ENCODE measurements at regions not wholly inside any gene's neighbourhood (a gene's known extent, or its start where the extent isn't known, plus 50 kb on each side); places are given as distances from the start of the nearest gene placed in this dataset.

- H3K4me3 Mint-ChIP-seq: no peak overlapping the region
- H3K9me3 Mint-ChIP-seq: peaks cover 2% of the 10 kb centered on the region
- Histone ChIP-seq H4K20me1 (ENCODE audit: low read depth) (no peaks in the 10 kb centered on the region), H3K9ac (no peak overlapping the region), H3F3A (ENCODE audit: low read depth) (no peaks in the 10 kb centered on the region), H3K4me3 (no peak overlapping the region), H3K9me3 (ENCODE audit: low read depth) (no peaks in the 10 kb centered on the region), H3K4me2 (no peak overlapping the region), H3K79me2 (ENCODE audit: low read depth) (no peaks in the 10 kb centered on the region), H3K4me1 (no peaks in the 10 kb centered on the region), H3K36me3 (no peaks in the 10 kb centered on the region), H3K27ac (no peak overlapping the region), H3K27me3 (no peaks in the 10 kb centered on the region), H2AFZ (replicated peaks) (no peak overlapping the region)
- no peak for DNase-seq (ENCODE audit: low spot score)
- H3K27ac Mint-ChIP-seq: no peak overlapping the region
- H3K36me3 Mint-ChIP-seq: no peaks in the 10 kb centered on the region
- H3K4me1 Mint-ChIP-seq: no peaks in the 10 kb centered on the region
- TF ChIP-seq CTCF (IDR thresholded peaks at IDR 0.05) (no peak), EZH2 (IDR thresholded peaks at IDR 0.05) (no peak), EZH2phosphoT487 (IDR thresholded peaks at IDR 0.05) (no peak)
- no peaks in the 10 kb centered on the region for H3K27me3 Mint-ChIP-seq (ENCODE audit: insufficient read depth, low read depth)
Observed at GRCh38 chr6:140827593-140827992, 1305.1 kb upstream of the GJE1 start.

GRCh38 chr6:140825731-140826130, 1307.0 kb upstream of the GJE1 start:
- Histone ChIP-seq H3K4me1 (no peaks in the 10 kb centered on the region), H3K9ac (no peak overlapping the region), H3K27ac (no peak overlapping the region), H3K9me3 (ENCODE audit: low read depth) (no peaks in the 10 kb centered on the region), H2AFZ (replicated peaks) (no peak overlapping the region), H3K4me3 (no peak overlapping the region), H3K36me3 (no peaks in the 10 kb centered on the region), H4K20me1 (ENCODE audit: low read depth) (no peaks in the 10 kb centered on the region), H3K27me3 (no peaks in the 10 kb centered on the region), H3F3A (ENCODE audit: low read depth) (no peaks in the 10 kb centered on the region), H3K79me2 (ENCODE audit: low read depth) (no peaks in the 10 kb centered on the region), H3K4me2 (no peak overlapping the region)
- Mint-ChIP-seq H3K9me3 (peaks cover 2% of the 10 kb centered on the region), H3K27ac (no peak overlapping the region), H3K4me1 (peaks cover 9% of the 10 kb centered on the region), H3K27me3 (ENCODE audit: insufficient read depth, low read depth) (no peaks in the 10 kb centered on the region), H3K36me3 (no peaks in the 10 kb centered on the region), H3K4me3 (no peak overlapping the region)
- TF ChIP-seq EZH2 (IDR thresholded peaks at IDR 0.05) (no peak), EZH2phosphoT487 (IDR thresholded peaks at IDR 0.05) (no peak), CTCF (IDR thresholded peaks at IDR 0.05) (no peak)
- no peak for DNase-seq (ENCODE audit: low spot score)

- H3K27ac ChIP-seq: no peak overlapping the region
- no peak overlapping the region for H3K4me2 ChIP-seq
- no peak overlapping the region for H2AFZ ChIP-seq (replicated peaks)
- no peaks in the 10 kb centered on the region for H3F3A ChIP-seq (ENCODE audit: low read depth)
- no peak for DNase-seq (ENCODE audit: low spot score)
- no peak overlapping the region for H3K9ac ChIP-seq
- Mint-ChIP-seq H3K27me3 (ENCODE audit: insufficient read depth, low read depth) (peaks cover 3% of the 10 kb centered on the region), H3K9me3 (peaks cover 2% of the 10 kb centered on the region), H3K4me3 (no peak overlapping the region), H3K36me3 (no peaks in the 10 kb centered on the region), H3K27ac (no peak overlapping the region), H3K4me1 (peaks cover 9% of the 10 kb centered on the region)
- TF ChIP-seq EZH2phosphoT487 (IDR thresholded peaks at IDR 0.05) (no peak), CTCF (IDR thresholded peaks at IDR 0.05) (no peak), EZH2 (IDR thresholded peaks at IDR 0.05) (no peak)
- H3K9me3 ChIP-seq (ENCODE audit: low read depth): no peaks in the 10 kb centered on the region
- no peaks in the 10 kb centered on the region for H3K36me3 ChIP-seq
- H3K4me3 ChIP-seq: no peak overlapping the region
- no peaks in the 10 kb centered on the region for H3K79me2 ChIP-seq (ENCODE audit: low read depth)
- H3K27me3 ChIP-seq: no peaks in the 10 kb centered on the region
- H3K4me1 ChIP-seq: no peaks in the 10 kb centered on the region
- no peaks in the 10 kb centered on the region for H4K20me1 ChIP-seq (ENCODE audit: low read depth)
Observed at GRCh38 chr6:140824595-140824994, 1308.1 kb upstream of the GJE1 start.

- no peak for DNase-seq (ENCODE audit: low spot score)
- TF ChIP-seq EZH2phosphoT487 (IDR thresholded peaks at IDR 0.05) (no peak), CTCF (IDR thresholded peaks at IDR 0.05) (no peak), EZH2 (IDR thresholded peaks at IDR 0.05) (no peak)
- Mint-ChIP-seq H3K9me3 (no peaks in the 10 kb centered on the region), H3K36me3 (no peaks in the 10 kb centered on the region), H3K27ac (no peak overlapping the region), H3K4me3 (no peak overlapping the region), H3K27me3 (ENCODE audit: insufficient read depth, low read depth) (peaks cover 3% of the 10 kb centered on the region), H3K4me1 (peaks cover 17% of the 10 kb centered on the region)
- no peaks in the 10 kb centered on the region for H3F3A ChIP-seq (ENCODE audit: low read depth)
- H3K27ac ChIP-seq: no peak overlapping the region
- no peaks in the 10 kb centered on the region for H3K79me2 ChIP-seq (ENCODE audit: low read depth)
- H3K4me3 ChIP-seq: no peak overlapping the region
- no peak overlapping the region for H3K4me2 ChIP-seq
- H3K9me3 ChIP-seq (ENCODE audit: low read depth): no peaks in the 10 kb centered on the region
- no peak overlapping the region for H2AFZ ChIP-seq (replicated peaks)
- H3K4me1 ChIP-seq: no peaks in the 10 kb centered on the region
- no peak overlapping the region for H3K9ac ChIP-seq
- no peaks in the 10 kb centered on the region for H3K27me3 ChIP-seq
- no peaks in the 10 kb centered on the region for H3K36me3 ChIP-seq
- H4K20me1 ChIP-seq (ENCODE audit: low read depth): no peaks in the 10 kb centered on the region
Observed at GRCh38 chr6:140821196-140821595, 1311.5 kb upstream of the GJE1 start.
